ENCODE measurements at regions not wholly inside any gene's neighbourhood (a gene's known extent, or its start where the extent isn't known, plus 50 kb on each side); places are given as distances from the start of the nearest gene placed in this dataset.

GRCh38 chr5:85109616-85110015, 724.9 kb upstream of the EDIL3 start:
- Histone ChIP-seq H3K27ac (no peak overlapping the region), H3K27me3 (no peaks in the 10 kb centered on the region), H3K4me3 (no peak overlapping the region), H3K4me1 (no peaks in the 10 kb centered on the region), H3K9me3 (peaks cover 0 to 5% (median 0%) of the 10 kb centered on the region in 4 donors), H3K36me3 (no peaks in the 10 kb centered on the region)
- DNase-seq (ENCODE audit: low spot score in 2 of 2), result no peak
- no peak for TF ChIP-seq EP300 (IDR thresholded peaks at IDR 0.05)
- no peak for TF ChIP-seq CTCF (IDR thresholded peaks at IDR 0.05)
- no peak for TF ChIP-seq POLR2A (IDR thresholded peaks at IDR 0.05)
- WGBS, 2 donors, result 97 to 100% methylated on average over 1 of the region's 1 CpG

- 86% methylated on average over 1 of the region's 1 CpG for WGBS, 2 donors
- H3K9me3 ChIP-seq, result no peaks in the 10 kb centered on the region
Measured at GRCh38 chr5:85132269-85132668, 747.6 kb upstream of the EDIL3 start.

GRCh38 chr5:85140471-85140870, 755.8 kb upstream of the EDIL3 start:
- no peaks in the 10 kb centered on the region for H3K4me1 ChIP-seq
- no peaks in the 10 kb centered on the region for H3K36me3 ChIP-seq
- DNase-seq (ENCODE audit: low spot score in 2 of 2), result no peak
- TF ChIP-seq EP300 (IDR thresholded peaks at IDR 0.05) (no peak), POLR2A (IDR thresholded peaks at IDR 0.05) (no peak), CTCF (IDR thresholded peaks at IDR 0.05) (no peak)
- H3K4me3 ChIP-seq, result no peak overlapping the region
- no peaks in the 10 kb centered on the region for H3K9me3 ChIP-seq
- no peaks in the 10 kb centered on the region for H3K27me3 ChIP-seq
- no peak overlapping the region for H3K27ac ChIP-seq

More at GRCh38 chr5:85132269-85132668, 747.6 kb upstream of the EDIL3 start:
- TF ChIP-seq CTCF (IDR thresholded peaks at IDR 0.05) (no peak), POLR2A (IDR thresholded peaks at IDR 0.05) (no peak), EP300 (IDR thresholded peaks at IDR 0.05) (no peak)
- no peak for DNase-seq (ENCODE audit: low spot score in 2 of 2)
- no peaks in the 10 kb centered on the region for H3K27me3 ChIP-seq
- no peaks in the 10 kb centered on the region for H3K36me3 ChIP-seq
- no peaks in the 10 kb centered on the region for H3K4me1 ChIP-seq
- no peak overlapping the region for H3K27ac ChIP-seq
- H3K4me3 ChIP-seq, result no peak overlapping the region

GRCh38 chr5:85143138-85143537, 758.5 kb upstream of the EDIL3 start:
- no peaks in the 10 kb centered on the region for H3K4me1 ChIP-seq
- WGBS, 2 donors, result 50 to 66% methylated on average over 3 of the region's 3 CpGs
- no peaks in the 10 kb centered on the region for H3K36me3 ChIP-seq
- no peak for DNase-seq (ENCODE audit: low spot score in 2 of 2)
- TF ChIP-seq CTCF (IDR thresholded peaks at IDR 0.05) (no peak), POLR2A (IDR thresholded peaks at IDR 0.05) (no peak), EP300 (IDR thresholded peaks at IDR 0.05) (no peak)
- no peak overlapping the region for H3K27ac ChIP-seq
- no peaks in the 10 kb centered on the region for H3K27me3 ChIP-seq
- no peaks in the 10 kb centered on the region for H3K9me3 ChIP-seq
- no peak overlapping the region for H3K4me3 ChIP-seq

- WGBS, 2 donors, result 74 to 86% methylated on average over 2 of the region's 2 CpGs
Measured at GRCh38 chr5:85148701-85149100, 764.0 kb upstream of the EDIL3 start.

More at GRCh38 chr5:85148701-85149100, 764.0 kb upstream of the EDIL3 start:
- Histone ChIP-seq H3K36me3 (no peaks in the 10 kb centered on the region), H3K4me1 (no peaks in the 10 kb centered on the region), H3K27me3 (no peaks in the 10 kb centered on the region), H3K27ac (no peak overlapping the region), H3K9me3 (no peaks in the 10 kb centered on the region), H3K4me3 (no peak overlapping the region)
- TF ChIP-seq CTCF (IDR thresholded peaks at IDR 0.05) (no peak), POLR2A (IDR thresholded peaks at IDR 0.05) (no peak), EP300 (IDR thresholded peaks at IDR 0.05) (no peak)
- no peak for DNase-seq (ENCODE audit: low spot score in 2 of 2)
